ENCODE measurements at regions not wholly inside any gene's neighbourhood (a gene's known extent, or its start where the extent isn't known, plus 50 kb on each side); places are given as distances from the start of the nearest gene placed in this dataset.
A peak's percentile ranks its signal among the peaks of the same experiment; 100 is the strongest.

DNA sequence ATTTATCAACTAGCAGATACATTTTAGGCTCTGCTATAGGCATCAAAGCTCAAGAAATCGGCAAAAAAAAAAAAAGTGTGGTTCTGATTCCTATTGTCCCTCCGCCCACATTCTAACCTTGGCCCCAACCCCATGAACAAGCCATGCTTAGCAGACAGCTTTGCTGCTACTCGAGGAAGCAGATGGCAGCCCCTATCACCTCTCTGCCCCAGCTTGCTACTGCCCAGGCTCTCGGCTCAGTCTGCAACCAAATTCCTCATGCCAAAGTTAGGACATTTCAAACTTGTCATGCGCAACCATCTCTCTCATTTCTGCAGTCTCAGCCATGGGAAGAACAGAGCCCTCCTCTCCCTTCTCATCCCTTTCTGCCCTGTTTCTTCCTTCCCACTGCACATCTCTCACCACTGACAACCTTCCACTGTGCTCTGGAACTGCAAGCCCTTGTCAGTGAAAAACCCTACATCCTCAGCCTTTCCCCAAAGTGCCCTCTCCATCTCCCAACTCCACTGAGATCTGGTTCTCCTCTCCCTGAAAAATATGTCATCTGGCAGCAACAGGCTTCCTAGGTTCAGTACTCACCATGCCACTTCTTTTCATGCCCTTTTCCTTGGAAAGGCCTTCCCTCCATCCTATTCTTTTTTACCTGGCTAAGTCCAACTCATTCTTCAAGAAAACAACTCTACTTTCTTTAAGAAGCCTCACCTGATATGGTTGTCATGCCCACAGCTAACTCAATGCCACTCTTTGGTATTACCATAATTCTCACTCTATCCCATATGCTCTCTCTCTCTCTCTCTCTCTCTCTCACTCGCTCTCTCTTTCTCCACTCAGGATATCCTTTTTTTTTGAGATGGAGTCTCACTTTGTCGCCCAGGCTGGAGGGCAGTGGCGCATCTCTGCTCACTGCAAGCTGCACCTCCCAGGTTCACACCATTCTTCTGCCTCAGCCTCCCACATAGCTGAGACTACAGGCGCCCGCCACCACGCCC is 60.1 kb upstream of the FHIP2A start:
- no peak for TF ChIP-seq CTCF (IDR thresholded peaks at IDR 0.05)
- H3K36me3 ChIP-seq = no peaks in the 10 kb centered on the region
- H3K27ac ChIP-seq = no peak overlapping the region
- no peaks in the 10 kb centered on the region for H3K9me3 ChIP-seq
- intact Hi-C loops (cut with DNase I) = no loop called here
- DNase-seq = no peak
- no peaks in the 10 kb centered on the region for H3K4me1 ChIP-seq
- H3K27me3 ChIP-seq = no peaks in the 10 kb centered on the region
- no peak overlapping the region for H3K4me3 ChIP-seq
- no peak for ATAC-seq

DNA sequence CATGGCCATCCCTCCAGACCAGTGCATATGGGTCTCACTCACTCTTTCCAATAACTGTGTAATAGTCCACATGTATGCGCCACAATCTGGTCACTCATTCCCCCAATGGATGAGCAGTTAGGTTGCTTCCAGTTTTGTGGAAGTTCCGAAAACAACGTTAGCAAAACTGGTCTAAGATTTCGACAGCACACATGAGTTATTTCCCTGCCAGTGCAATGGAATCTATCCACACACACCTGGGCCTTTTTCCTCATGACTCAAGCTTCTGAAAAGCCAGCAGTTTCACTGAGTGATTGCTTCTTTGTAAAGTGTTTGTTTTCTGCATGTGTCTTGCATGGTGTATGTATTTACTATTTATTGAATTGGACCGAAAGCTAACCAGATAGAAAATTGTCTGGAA is 58.8 kb upstream of the FHIP2A start:
- peaks cover 11% of the 10 kb centered on the region for H3K4me1 ChIP-seq
- DNase-seq = no peak
- H3K27me3 ChIP-seq = no peaks in the 10 kb centered on the region
- TF ChIP-seq CTCF (IDR thresholded peaks at IDR 0.05) = no peak
- H3K9me3 ChIP-seq = no peaks in the 10 kb centered on the region
- H3K4me3 ChIP-seq = no peak overlapping the region
- no peak overlapping the region for H3K27ac ChIP-seq
- intact Hi-C loops (cut with DNase I) = no loop called here
- ATAC-seq = no peak
- no peaks in the 10 kb centered on the region for H3K36me3 ChIP-seq

- DNase-seq = no peak
- intact Hi-C loops (cut with DNase I) = no loop called here
- Histone ChIP-seq H3K9me3 (no peaks in the 10 kb centered on the region), H3K4me3 (no peak overlapping the region), H3K4me1 (peaks cover 11% of the 10 kb centered on the region), H3K36me3 (no peaks in the 10 kb centered on the region), H3K27ac (no peak overlapping the region), H3K27me3 (no peaks in the 10 kb centered on the region)
- ATAC-seq = no peak
- no peak for TF ChIP-seq CTCF (IDR thresholded peaks at IDR 0.05)
Measured at GRCh38 chr10:114764656-114765055, 56.9 kb upstream of the FHIP2A start.

DNA sequence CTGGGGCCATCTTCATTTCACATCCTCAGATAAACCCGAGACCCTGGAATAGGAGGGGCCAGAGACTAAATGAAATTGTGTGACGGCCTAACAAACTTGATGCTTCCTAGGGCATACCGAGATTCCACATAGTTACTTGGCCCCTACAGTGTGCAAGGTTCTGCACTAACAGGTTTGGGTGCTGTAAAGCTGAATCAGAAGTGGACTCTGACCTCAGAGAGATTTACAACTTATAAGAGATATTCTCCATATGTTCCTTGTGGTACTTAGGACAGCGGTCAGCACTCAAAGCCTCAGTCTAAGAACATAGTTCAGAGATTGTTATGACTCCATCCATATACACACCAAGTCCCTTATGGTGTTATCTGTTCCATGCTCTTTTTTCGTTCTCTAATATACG is 55.1 kb upstream of the FHIP2A start:
- no peaks in the 10 kb centered on the region for H3K36me3 ChIP-seq
- intact Hi-C loops (cut with DNase I) = no loop called here
- TF ChIP-seq CTCF (IDR thresholded peaks at IDR 0.05) = no peak
- DNase-seq (no peak), ATAC-seq (no peak)
- H3K4me3 ChIP-seq = no peak overlapping the region
- H3K27ac ChIP-seq = no peak overlapping the region
- H3K4me1 ChIP-seq = peaks cover 11% of the 10 kb centered on the region
- H3K27me3 ChIP-seq = no peaks in the 10 kb centered on the region
- H3K9me3 ChIP-seq = no peaks in the 10 kb centered on the region

DNA sequence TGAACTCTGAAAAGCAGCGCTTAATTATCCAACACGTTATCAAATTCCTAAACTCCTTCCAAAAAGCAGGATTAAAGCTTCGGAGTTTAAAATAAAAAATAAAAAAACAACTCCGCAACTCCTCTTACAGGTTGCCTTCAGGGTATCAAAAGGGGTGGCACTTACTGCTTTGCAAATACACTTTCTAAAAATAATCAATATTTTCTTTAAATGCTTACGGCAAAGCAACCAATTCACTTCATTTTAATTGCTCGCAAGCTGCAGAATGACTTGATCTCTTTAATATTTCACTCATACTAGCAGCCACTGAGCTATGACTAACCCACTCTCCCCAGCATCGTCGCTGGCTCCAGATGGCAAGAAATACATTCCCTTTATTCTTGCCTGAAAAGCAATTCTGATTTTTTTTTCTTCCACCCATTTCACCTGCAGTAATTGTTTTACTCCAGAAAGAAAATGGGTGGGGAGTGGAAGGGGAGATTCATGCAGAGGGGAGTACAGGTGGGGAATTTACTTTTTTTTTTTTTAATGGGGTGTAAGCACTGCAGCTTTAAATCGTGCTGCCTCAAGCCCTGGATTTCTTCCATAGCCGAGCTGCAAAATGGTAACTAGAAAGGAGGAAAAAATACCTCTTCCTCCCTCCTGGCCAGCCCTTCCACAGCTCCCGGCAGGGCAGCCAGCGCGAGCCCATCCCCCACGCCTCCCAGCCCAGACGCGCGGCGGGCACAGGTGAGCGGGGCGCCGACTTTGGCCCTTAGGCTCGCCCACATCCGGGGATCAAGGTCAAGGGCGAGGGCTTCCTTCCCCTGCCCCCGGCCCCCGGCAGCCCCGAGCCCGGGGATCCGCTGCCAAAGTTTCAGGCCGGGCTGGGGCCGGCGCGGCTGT is 54.2 kb upstream of the FHIP2A start:
- intact Hi-C loops (cut with DNase I) = no loop called here
- DNase-seq = peak; percentile 83

More for the DNA sequence above, 54.2 kb upstream of the FHIP2A start:
- no peaks in the 10 kb centered on the region for H3K27me3 ChIP-seq
- ATAC-seq = peak; percentile 94
- H3K36me3 ChIP-seq = no peaks in the 10 kb centered on the region
- H3K4me3 ChIP-seq = peak overlapping the region; percentile 65
- H3K27ac ChIP-seq = no peak overlapping the region
- no peaks in the 10 kb centered on the region for H3K9me3 ChIP-seq
- TF ChIP-seq CTCF (IDR thresholded peaks at IDR 0.05) = no peak
- H3K4me1 ChIP-seq = peaks cover 11% of the 10 kb centered on the region
